Fibroblast of lung (primary cell): ENCODE measurements at regions not wholly inside any gene's neighbourhood (a gene's known extent, or its start where the extent isn't known, plus 50 kb on each side); places are given as distances from the start of the nearest gene placed in this dataset.

Experiments
- EZH2 ChIP-seq: IDR thresholded peaks from 2 replicates; pipeline ENCODE4 v1.5.1; 2012; ENCODE audit warnings: low read length, control low read depth, mild to moderate bottlenecking; ENCODE audit errors: missing control alignments
- TF ChIP-seq, protein P1 (sequence below), 2 donors: IDR thresholded peaks in 1 of 2; conservative IDR thresholded peaks in 1 of 2; 1 replicate in 1 of 2; 2 replicates in 1 of 2; pipeline ENCODE4 v1.5.1; 2011 to 2012; ENCODE audit warnings: low read length in 2 of 2, control low read depth in 1 of 2, inconsistent platforms in 1 of 2, low read depth in 1 of 2, mild to moderate bottlenecking in 1 of 2

DNA sequence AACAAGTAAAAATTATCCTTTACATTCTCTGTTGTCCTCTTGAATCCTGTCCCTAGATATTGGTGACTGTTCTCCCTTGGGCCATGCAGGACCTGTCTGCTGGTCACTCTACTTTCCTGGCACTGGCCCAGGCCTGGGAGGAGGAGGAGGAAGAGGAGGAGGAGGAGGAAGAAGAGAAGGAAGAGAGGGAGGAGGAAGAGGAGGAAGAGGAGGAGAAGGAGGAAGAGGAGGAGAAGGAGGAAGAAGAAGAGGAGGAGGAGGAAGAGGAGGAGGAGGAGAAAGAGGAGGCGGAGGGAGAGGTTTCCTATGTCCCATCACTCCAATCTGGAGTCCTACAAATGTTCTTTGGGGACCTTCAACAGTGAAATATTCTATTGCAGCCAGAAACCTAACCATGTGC is 97.3 kb upstream of the NAMPT start:
- TF ChIP-seq, protein P1, sequence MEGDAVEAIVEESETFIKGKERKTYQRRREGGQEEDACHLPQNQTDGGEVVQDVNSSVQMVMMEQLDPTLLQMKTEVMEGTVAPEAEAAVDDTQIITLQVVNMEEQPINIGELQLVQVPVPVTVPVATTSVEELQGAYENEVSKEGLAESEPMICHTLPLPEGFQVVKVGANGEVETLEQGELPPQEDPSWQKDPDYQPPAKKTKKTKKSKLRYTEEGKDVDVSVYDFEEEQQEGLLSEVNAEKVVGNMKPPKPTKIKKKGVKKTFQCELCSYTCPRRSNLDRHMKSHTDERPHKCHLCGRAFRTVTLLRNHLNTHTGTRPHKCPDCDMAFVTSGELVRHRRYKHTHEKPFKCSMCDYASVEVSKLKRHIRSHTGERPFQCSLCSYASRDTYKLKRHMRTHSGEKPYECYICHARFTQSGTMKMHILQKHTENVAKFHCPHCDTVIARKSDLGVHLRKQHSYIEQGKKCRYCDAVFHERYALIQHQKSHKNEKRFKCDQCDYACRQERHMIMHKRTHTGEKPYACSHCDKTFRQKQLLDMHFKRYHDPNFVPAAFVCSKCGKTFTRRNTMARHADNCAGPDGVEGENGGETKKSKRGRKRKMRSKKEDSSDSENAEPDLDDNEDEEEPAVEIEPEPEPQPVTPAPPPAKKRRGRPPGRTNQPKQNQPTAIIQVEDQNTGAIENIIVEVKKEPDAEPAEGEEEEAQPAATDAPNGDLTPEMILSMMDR (conservative IDR thresholded peaks at IDR 0.05 in 1 of 2, IDR thresholded peaks at IDR 0.05 in 1 of 2; ENCODE audit: low read depth in 1 of 2, low read length in 2 of 2) = no peak
- no peak for TF ChIP-seq EZH2
